ENCODE measurements at regions not wholly inside any gene's neighbourhood (a gene's known extent, or its start where the extent isn't known, plus 50 kb on each side); places are given as distances from the start of the nearest gene placed in this dataset.
"Not testable (repeated sequence)": the region's sequence is repeated elsewhere in the genome, so short reads cannot be mapped to it uniquely, and the experiment has no call there.

DNA sequence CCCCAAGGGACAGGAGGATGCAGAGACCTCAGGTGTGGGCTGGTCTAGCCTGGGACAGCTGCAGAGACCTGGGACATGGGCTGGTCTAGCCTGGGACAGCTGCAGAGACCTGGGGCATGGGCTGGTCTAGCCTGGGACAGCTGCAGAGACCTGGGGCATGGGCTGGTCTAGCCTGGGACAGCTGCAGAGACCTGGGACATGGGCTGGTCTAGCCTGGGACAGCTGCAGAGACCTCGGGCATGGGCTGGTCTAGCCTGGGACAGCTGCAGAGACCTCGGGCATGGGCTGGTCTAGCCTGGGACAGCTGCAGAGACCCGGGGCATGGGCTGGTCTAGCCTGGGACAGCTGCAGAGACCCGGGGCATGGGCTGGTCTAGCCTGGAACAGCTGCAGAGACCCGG lies 310.8 kb downstream of the TEX29 start:
- TF ChIP-seq, protein P1, sequence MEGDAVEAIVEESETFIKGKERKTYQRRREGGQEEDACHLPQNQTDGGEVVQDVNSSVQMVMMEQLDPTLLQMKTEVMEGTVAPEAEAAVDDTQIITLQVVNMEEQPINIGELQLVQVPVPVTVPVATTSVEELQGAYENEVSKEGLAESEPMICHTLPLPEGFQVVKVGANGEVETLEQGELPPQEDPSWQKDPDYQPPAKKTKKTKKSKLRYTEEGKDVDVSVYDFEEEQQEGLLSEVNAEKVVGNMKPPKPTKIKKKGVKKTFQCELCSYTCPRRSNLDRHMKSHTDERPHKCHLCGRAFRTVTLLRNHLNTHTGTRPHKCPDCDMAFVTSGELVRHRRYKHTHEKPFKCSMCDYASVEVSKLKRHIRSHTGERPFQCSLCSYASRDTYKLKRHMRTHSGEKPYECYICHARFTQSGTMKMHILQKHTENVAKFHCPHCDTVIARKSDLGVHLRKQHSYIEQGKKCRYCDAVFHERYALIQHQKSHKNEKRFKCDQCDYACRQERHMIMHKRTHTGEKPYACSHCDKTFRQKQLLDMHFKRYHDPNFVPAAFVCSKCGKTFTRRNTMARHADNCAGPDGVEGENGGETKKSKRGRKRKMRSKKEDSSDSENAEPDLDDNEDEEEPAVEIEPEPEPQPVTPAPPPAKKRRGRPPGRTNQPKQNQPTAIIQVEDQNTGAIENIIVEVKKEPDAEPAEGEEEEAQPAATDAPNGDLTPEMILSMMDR (IDR thresholded peaks at IDR 0.05), result not testable (repeated sequence)
- not testable (repeated sequence) for TF ChIP-seq POLR2A (IDR thresholded peaks at IDR 0.05)
